GM21515 (cell line): ENCODE measurements at regions not wholly inside any gene's neighbourhood (a gene's known extent, or its start where the extent isn't known, plus 50 kb on each side); places are given as distances from the start of the nearest gene placed in this dataset.
"Not testable (repeated sequence)": the region's sequence is repeated elsewhere in the genome, so short reads cannot be mapped to it uniquely, and the experiment has no call there.

Source experiments
- ATAC-seq: cut with Tn5 transposase; IDR thresholded peaks from one replicate; pipeline ENCODE4 v1.9.1; 2021; ENCODE audit not compliant: unreplicated experiment

- ATAC-seq = no peak
These were observed 152.3 kb downstream of the PCTP start for GRCh38 chr17:55903028-55903690.

- no peak for ATAC-seq
These were observed 158.9 kb downstream of the PCTP start for GRCh38 chr17:55909776-55910175.

GRCh38 chr17:55911186-55911585 is 160.3 kb downstream of the PCTP start:
- no peak for ATAC-seq

- ATAC-seq = no peak
These were observed 174.6 kb downstream of the PCTP start for GRCh38 chr17:55925440-55925839.

GRCh38 chr17:55926276-55926990 is 175.6 kb downstream of the PCTP start:
- ATAC-seq = no peak

- ATAC-seq = no peak
These were observed 179.5 kb downstream of the PCTP start for GRCh38 chr17:55930291-55930809.

- ATAC-seq = no peak
These were observed 180.6 kb downstream of the PCTP start for GRCh38 chr17:55931446-55931845.

GRCh38 chr17:55932973-55933372 is 182.1 kb downstream of the PCTP start:
- no peak for ATAC-seq

GRCh38 chr17:55939181-55939810 is 188.4 kb downstream of the PCTP start:
- not testable (repeated sequence) for ATAC-seq

GRCh38 chr17:55959756-55960155 is 193.5 kb upstream of the ANKFN1 start:
- ATAC-seq = no peak

- no peak for ATAC-seq
These were observed 191.9 kb upstream of the ANKFN1 start for GRCh38 chr17:55961386-55961785.

GRCh38 chr17:55962951-55963401 is 190.3 kb upstream of the ANKFN1 start:
- ATAC-seq = no peak

- no peak for ATAC-seq
These were observed 189.1 kb upstream of the ANKFN1 start for GRCh38 chr17:55964191-55964590.

- ATAC-seq = no peak
These were observed 188.2 kb upstream of the ANKFN1 start for GRCh38 chr17:55965051-55965450.

GRCh38 chr17:55969562-55970324 is 183.5 kb upstream of the ANKFN1 start:
- ATAC-seq = no peak

- ATAC-seq = no peak
These were observed 174.7 kb upstream of the ANKFN1 start for GRCh38 chr17:55978578-55978977.

- ATAC-seq = no peak
These were observed 170.2 kb upstream of the ANKFN1 start for GRCh38 chr17:55983096-55983495.

- ATAC-seq = no peak
These were observed 166.5 kb upstream of the ANKFN1 start for GRCh38 chr17:55986817-55987216.

- ATAC-seq = no peak
These were observed 164.4 kb upstream of the ANKFN1 start for GRCh38 chr17:55988861-55989260.

GRCh38 chr17:55990332-55991006 is 162.8 kb upstream of the ANKFN1 start:
- ATAC-seq = no peak

GRCh38 chr17:55996826-55997225 is 156.4 kb upstream of the ANKFN1 start:
- ATAC-seq = no peak
